ENCODE measurements at regions not wholly inside any gene's neighbourhood (a gene's known extent, or its start where the extent isn't known, plus 50 kb on each side); places are given as distances from the start of the nearest gene placed in this dataset.

- Histone ChIP-seq H3K36me3 (ENCODE audit: control insufficient read depth, insufficient read depth, low read length) (no peaks in the 10 kb centered on the region), H3K4me3 (ENCODE audit: low read depth, low read length) (no peak overlapping the region), H3K27me3 (ENCODE audit: control insufficient read depth, insufficient read depth, low read length) (no peaks in the 10 kb centered on the region)
- DNase-seq (ENCODE audit: low read depth) (no peak), FAIRE-seq (no peak)
- TF ChIP-seq CTCF (IDR thresholded peaks at IDR 0.05; ENCODE audit: insufficient read depth, low read length, severe bottlenecking), result no peak
Measured at GRCh38 chr22:48751539-48752437, 1075.9 kb downstream of the BRD1 start.

- H3K4me3 ChIP-seq (ENCODE audit: low read depth, low read length), result no peak overlapping the region
- no peak for TF ChIP-seq CTCF (IDR thresholded peaks at IDR 0.05; ENCODE audit: insufficient read depth, low read length, severe bottlenecking)
- no peaks in the 10 kb centered on the region for H3K27me3 ChIP-seq (ENCODE audit: control insufficient read depth, insufficient read depth, low read length)
- DNase-seq (ENCODE audit: low read depth) (no peak), FAIRE-seq (no peak)
- no peaks in the 10 kb centered on the region for H3K36me3 ChIP-seq (ENCODE audit: control insufficient read depth, insufficient read depth, low read length)
Measured at GRCh38 chr22:48750826-48751440, 1076.7 kb downstream of the BRD1 start.

GRCh38 chr22:48750282-48750681 lies 1077.4 kb downstream of the BRD1 start:
- DNase-seq (ENCODE audit: low read depth), result no peak
- Histone ChIP-seq H3K36me3 (ENCODE audit: control insufficient read depth, insufficient read depth, low read length) (no peaks in the 10 kb centered on the region), H3K27me3 (ENCODE audit: control insufficient read depth, insufficient read depth, low read length) (no peaks in the 10 kb centered on the region), H3K4me3 (ENCODE audit: low read depth, low read length) (no peak overlapping the region)
- FAIRE-seq, result no peak
- no peak for TF ChIP-seq CTCF (IDR thresholded peaks at IDR 0.05; ENCODE audit: insufficient read depth, low read length, severe bottlenecking)

- DNase-seq (ENCODE audit: low read depth), result no peak
- H3K36me3 ChIP-seq (ENCODE audit: control insufficient read depth, insufficient read depth, low read length), result no peaks in the 10 kb centered on the region
- no peaks in the 10 kb centered on the region for H3K27me3 ChIP-seq (ENCODE audit: control insufficient read depth, insufficient read depth, low read length)
Measured at GRCh38 chr22:48749555-48750227, 1078.0 kb downstream of the BRD1 start.

More at GRCh38 chr22:48749555-48750227, 1078.0 kb downstream of the BRD1 start:
- no peak for TF ChIP-seq CTCF (IDR thresholded peaks at IDR 0.05; ENCODE audit: insufficient read depth, low read length, severe bottlenecking)
- no peak for FAIRE-seq
- H3K4me3 ChIP-seq (ENCODE audit: low read depth, low read length), result no peak overlapping the region

Measured in bronchial epithelial cell (primary cell).